ENCODE measurements at regions not wholly inside any gene's neighbourhood (a gene's known extent, or its start where the extent isn't known, plus 50 kb on each side); places are given as distances from the start of the nearest gene placed in this dataset.

DNA sequence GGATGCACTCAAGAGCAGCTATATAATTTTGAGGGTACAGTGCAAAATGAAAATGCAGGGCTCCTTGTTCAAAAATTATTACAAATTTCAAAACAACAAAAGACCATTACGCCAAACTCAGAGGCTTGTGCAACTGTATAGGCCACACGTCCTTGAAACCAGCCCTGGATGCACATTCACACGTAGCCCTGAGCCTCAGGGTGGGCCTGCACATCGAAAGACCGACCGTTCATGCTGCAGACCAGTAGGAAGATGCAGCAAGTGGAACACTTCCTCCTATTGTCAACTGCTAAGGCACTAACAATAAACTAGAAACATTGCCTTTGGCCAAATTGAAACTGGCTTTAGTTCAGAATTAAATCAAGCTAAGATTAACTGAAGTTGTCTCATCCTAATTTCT is 174.7 kb downstream of the SHOX2 start:
- TF ChIP-seq, protein P1, sequence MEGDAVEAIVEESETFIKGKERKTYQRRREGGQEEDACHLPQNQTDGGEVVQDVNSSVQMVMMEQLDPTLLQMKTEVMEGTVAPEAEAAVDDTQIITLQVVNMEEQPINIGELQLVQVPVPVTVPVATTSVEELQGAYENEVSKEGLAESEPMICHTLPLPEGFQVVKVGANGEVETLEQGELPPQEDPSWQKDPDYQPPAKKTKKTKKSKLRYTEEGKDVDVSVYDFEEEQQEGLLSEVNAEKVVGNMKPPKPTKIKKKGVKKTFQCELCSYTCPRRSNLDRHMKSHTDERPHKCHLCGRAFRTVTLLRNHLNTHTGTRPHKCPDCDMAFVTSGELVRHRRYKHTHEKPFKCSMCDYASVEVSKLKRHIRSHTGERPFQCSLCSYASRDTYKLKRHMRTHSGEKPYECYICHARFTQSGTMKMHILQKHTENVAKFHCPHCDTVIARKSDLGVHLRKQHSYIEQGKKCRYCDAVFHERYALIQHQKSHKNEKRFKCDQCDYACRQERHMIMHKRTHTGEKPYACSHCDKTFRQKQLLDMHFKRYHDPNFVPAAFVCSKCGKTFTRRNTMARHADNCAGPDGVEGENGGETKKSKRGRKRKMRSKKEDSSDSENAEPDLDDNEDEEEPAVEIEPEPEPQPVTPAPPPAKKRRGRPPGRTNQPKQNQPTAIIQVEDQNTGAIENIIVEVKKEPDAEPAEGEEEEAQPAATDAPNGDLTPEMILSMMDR (IDR thresholded peaks at IDR 0.05), result no peak
- no peak for TF ChIP-seq POLR2A (IDR thresholded peaks at IDR 0.05)
